ENCODE measurements at regions not wholly inside any gene's neighbourhood (a gene's known extent, or its start where the extent isn't known, plus 50 kb on each side); places are given as distances from the start of the nearest gene placed in this dataset.
A peak's percentile ranks its signal among the peaks of the same experiment; 100 is the strongest.
"Not testable (repeated sequence)": the region's sequence is repeated elsewhere in the genome, so short reads cannot be mapped to it uniquely, and the experiment has no call there.

GRCh38 chr6:3615391-3616380, 135.8 kb downstream of the PXDC1 start:
- FAIRE-seq (no peak), ATAC-seq (no peak), DNase-seq (ENCODE audit: low read depth in 1 of 2, low spot score in 1 of 2) (no peak)
- 86% methylated on average over 11 of the region's 11 CpGs for WGBS (ENCODE audit: missing lambda C conversion rate)
- Histone ChIP-seq H3K27ac (peak overlapping the region in 1 of 2 experiments; percentile 37; a peak in 2 of 6 replicates), H3K4me2 (no peak overlapping the region), H3K4me1 (peaks cover 22% of the 10 kb centered on the region), H3K4me3 (no peak overlapping the region), H3K9me3 (no peaks in the 10 kb centered on the region)
- ChIA-PET CTCF (interaction anchor here (1.1 kb wide), 1 partner anchor 102 kb away, joined by 3 read pairs; no protein-coding TSS in a partner anchor), POLR2A (no interaction called here)
- peak in 1 of 2 experiments; percentile 37; a peak in 2 of 5 replicates for TF ChIP-seq RAD21 (conservative IDR thresholded peaks at IDR 0.05 in 1 of 2, IDR thresholded peaks at IDR 0.05 in 1 of 2)
- TF ChIP-seq CTCF (IDR thresholded peaks at IDR 0.05), result peak; percentile 10; the same call in 1 of the 3 replicates
- TF ChIP-seq PBX3 (IDR thresholded peaks at IDR 0.05), result no peak
- no peak for TF ChIP-seq HDAC2 (IDR thresholded peaks at IDR 0.05)

- peaks cover 30% of the 10 kb centered on the region for H3K4me1 ChIP-seq
- POLR2A ChIA-PET, result no interaction called here
Observed at GRCh38 chr6:3614918-3615317, 136.6 kb downstream of the PXDC1 start.

GRCh38 chr6:3613565-3613964, 137.9 kb downstream of the PXDC1 start:
- H3K9me3 ChIP-seq; POLR2A ChIA-PET; H3K4me3 ChIP-seq; DNase-seq (ENCODE audit: low read depth in 1 of 2, low spot score in 1 of 2); FAIRE-seq; ATAC-seq; CTCF ChIA-PET: not testable (repeated sequence)
- H3K27ac ChIP-seq, result peak overlapping the region; percentile 67 to 79; a peak in 5 of 6 replicates
- H3K4me2 ChIP-seq, result peak overlapping the region; percentile 77; the same call in 2 of the 3 replicates
- H3K4me1 ChIP-seq, result peaks cover 31% of the 10 kb centered on the region
- WGBS (ENCODE audit: missing lambda C conversion rate), result 93% methylated on average over 1 of the region's 1 CpG

More at GRCh38 chr6:3614918-3615317, 136.6 kb downstream of the PXDC1 start:
- CTCF ChIA-PET, result interaction anchor here (1.1 kb wide), 1 partner anchor 102 kb away, joined by 3 read pairs; no protein-coding TSS in a partner anchor
- Histone ChIP-seq H3K9me3 (no peaks in the 10 kb centered on the region), H3K27ac (peak overlapping the region in 1 of 2 experiments; percentile 37; a peak in 2 of 6 replicates), H3K4me3 (no peak overlapping the region), H3K4me2 (no peak overlapping the region)
- no peak for ATAC-seq
- DNase-seq (ENCODE audit: low read depth in 1 of 2, low spot score in 1 of 2), result no peak
- FAIRE-seq, result no peak
- 77% methylated on average over 2 of the region's 2 CpGs for WGBS (ENCODE audit: missing lambda C conversion rate)
- no peak for TF ChIP-seq SREBF2 (IDR thresholded peaks at IDR 0.05)
- TF ChIP-seq RCOR1 (IDR thresholded peaks at IDR 0.05; ENCODE audit: low read depth, low read length), result no peak
- no peak for TF ChIP-seq MAZ (IDR thresholded peaks at IDR 0.05; ENCODE audit: borderline replicate concordance, low read depth, low read length)
- no peak for TF ChIP-seq CTCF (IDR thresholded peaks at IDR 0.05)
- no peak for TF ChIP-seq HDAC2 (IDR thresholded peaks at IDR 0.05)
- TF ChIP-seq SMC3 (IDR thresholded peaks at IDR 0.05), result no peak
- no peak for TF ChIP-seq BCL3 (IDR thresholded peaks at IDR 0.05)
- TF ChIP-seq NPAS2 (CRISPR knock-in tag; IDR thresholded peaks at IDR 0.05; ENCODE audit: borderline replicate concordance), result no peak
- no peak for TF ChIP-seq CHD4 (IDR thresholded peaks at IDR 0.05; ENCODE audit: borderline replicate concordance)
- no peak for TF ChIP-seq JUN (IDR thresholded peaks at IDR 0.05)
- no peak for TF ChIP-seq RFX5 (IDR thresholded peaks at IDR 0.05)
- TF ChIP-seq JUNB (IDR thresholded peaks at IDR 0.05), result no peak
- no peak for TF ChIP-seq TP53 (CRISPR knock-in tag; IDR thresholded peaks at IDR 0.05)
- no peak for TF ChIP-seq EP300 (IDR thresholded peaks at IDR 0.05)
- no peak for TF ChIP-seq CHD2 (IDR thresholded peaks at IDR 0.05; ENCODE audit: low read length, partially characterized antibody)
